AG20443 (cell line): ENCODE measurements at regions not wholly inside any gene's neighbourhood (a gene's known extent, or its start where the extent isn't known, plus 50 kb on each side); places are given as distances from the start of the nearest gene placed in this dataset.

ENCODE experiments used
- DNase-seq: peaks from one replicate; pipeline ENCODE4 v3.0.0; 2012; ENCODE audit warnings: low spot score, mixed read lengths

DNA sequence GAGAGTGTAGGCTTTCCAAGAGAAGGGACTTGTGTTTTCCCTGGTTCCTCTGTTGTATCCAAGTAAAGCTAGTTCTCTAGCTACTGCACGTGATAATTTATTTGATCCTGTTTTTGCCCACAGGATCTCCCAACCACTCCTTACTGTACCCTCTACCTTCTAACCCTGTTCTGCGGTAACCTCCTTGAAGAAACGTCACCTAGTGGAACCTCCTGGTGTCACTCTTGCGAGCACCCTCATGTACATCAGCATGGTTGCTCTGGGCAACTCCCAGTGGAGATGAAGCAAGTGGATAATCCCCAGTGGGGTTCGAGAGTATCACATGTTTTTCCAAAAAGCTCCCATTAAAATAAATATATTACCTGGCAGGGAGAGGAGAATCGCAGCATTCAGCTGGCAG, 108.9 kb upstream of the CLMP start:
- DNase-seq: no peak

DNA sequence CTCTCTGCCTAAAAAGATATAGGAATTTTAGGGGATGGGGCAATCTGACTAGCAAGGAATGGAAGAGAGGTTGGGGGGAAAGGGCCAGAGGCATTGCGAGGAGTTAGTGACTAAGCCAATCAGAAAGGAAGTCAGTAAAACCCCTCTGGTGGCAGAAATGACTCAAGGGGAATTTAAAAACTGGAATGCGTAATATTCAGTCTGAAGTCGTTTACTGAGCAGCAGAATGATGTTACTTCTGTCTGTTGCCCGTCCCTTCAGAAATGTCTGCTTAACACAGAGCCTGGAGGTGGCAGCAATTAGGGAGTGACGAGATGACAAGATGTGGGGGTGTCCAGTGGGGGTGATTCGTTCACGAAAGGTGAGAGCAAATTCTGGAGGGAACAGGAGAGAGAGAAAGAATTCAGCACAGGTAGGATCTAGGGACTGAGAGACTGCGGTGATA, 107.7 kb upstream of the CLMP start:
- peak; percentile 75 for DNase-seq

DNA sequence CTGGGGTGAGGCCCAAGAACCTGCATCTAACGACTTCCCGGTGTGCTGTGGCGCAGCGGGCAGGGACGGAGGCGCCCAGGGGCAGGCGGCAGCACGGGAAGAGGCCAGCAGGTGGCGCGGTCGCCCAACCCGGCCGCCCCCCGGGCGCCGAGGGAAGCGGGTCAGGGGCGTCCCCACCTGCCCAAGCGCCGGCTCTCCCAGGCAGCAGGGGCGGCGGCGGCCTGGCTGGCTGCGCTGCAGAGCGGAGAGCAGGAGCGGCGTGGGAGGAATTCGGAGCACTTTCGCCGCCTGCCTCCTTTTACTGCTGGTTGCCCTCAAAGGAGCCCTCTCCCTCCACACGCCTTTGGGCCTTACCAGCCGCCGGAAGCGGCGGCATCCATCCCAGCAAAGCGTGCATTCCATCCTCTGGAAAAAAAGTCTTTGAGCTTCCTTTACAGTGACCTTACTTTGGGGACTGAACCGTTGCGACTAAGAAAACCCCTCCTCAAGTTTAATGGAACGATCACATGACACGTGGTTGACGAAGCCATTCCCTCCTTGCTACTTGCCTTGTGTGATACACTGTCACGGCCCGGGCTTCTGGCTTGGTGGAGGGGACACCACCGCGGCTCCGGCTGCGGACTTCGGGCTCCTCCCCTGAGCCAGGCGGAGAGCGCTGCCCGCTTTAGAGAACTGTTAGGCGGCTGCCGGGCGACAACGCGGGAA, 106.8 kb upstream of the CLMP start:
- peak; percentile 91 for DNase-seq

DNA sequence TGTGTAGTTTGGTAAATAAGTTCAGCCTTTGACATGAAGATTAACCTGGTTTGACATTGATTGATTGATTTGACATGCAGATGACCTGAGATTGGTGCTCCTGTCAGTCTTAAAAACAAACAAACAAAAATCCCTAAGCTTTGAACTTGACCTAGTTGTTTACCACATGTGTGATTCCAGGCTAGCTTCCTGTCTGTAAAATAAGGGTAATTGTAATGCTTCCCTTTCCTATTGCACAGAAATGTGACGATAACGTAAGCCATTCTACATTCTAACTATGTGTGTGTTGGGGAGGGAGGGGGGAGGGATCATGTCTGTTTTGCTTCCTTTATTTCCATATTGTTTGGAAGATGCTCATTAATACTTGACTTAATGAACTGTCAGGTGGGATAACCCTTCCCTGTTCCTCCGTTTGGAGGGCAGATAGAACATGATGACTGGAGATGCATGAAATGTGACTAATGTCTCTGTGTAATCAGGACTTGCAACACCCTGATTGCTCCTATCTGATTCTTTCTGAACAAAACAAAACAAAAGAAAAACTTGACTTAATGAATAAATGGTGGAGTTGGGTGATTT, 106.1 kb upstream of the CLMP start:
- DNase-seq: no peak

DNA sequence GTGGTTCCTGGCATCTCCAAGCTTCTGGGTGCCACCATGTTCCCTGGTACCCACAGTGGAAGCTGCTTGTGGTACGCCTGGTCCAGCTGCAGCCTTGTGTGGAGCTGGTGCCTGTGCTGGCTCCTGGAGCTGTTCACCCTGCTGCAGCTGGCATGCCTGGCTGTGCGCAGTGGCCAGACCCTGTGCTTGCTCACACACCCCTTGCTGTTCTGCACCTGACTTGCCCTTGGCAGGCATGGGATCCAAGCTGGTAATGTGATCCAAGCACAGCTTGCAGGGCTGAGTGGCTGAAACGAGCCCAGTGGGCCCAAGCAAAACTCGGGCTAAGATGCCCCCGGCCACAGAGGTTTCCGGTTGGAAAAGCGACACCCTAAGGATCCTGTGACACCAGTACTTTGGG, 104.7 kb upstream of the CLMP start:
- DNase-seq: no peak

DNA sequence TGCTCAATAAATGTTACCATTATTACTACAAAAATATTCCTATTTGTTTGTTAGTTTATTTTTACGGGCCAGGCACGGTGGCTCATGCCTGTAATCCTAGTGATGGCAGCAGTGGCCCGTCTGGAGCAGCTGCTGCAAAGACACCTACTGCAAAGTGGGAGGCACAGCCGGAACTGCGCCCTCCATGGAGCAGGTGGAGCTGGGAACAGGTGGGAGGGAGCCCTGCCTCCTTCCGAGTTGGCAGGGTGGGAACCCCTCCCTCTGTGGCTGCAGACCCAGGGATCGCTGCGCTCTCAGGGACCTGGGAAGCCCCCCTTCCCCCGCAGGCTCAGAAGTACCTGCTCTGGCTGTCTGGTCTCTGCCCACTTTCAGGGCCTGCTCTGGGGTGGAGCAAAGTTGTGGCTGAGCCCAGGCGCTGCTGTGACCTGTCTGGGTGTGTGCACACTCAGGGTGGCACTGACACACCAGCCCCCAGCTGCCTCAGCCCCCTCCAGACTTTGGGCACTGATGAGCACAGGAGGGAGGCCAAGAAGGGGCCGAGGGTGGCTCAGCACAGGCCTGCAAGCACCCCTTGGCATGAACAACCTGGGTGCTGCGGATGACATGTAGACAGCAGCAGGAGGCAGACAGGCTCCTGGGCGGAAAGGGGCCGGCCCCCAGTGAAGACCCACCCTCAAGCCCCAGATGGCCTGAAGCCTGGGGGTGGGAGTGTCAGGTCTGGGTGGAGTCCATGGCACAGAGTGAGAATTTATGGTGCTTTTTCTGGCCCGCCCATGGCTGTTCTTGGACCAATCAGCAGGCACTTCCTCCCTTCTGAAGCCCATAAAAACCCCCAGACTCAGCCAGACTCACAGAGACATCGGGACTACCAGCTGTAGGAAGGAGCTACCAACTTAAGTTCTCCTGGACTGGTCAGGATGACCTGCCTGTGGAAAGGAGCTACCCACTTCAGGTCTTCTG, 103.7 kb upstream of the CLMP start:
- no peak for DNase-seq

DNA sequence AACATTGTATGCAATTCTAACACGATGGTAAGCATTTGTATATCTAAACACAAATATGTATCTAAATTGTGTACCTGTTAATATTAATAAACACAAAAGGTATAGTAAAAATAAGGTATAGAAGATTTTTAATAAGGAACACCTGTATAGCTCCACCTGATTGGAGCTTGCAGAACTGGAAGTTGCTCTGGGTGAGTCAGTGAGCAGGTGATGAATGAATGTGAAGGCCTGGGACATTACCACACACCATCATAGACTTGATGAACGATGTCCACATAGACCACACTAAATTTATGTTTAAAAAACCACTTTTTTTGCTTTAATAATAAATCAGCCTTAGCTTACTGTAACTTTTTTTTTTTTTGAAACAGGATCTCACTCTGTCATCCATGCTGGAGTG, 97.6 kb upstream of the CLMP start:
- DNase-seq: no peak

DNA sequence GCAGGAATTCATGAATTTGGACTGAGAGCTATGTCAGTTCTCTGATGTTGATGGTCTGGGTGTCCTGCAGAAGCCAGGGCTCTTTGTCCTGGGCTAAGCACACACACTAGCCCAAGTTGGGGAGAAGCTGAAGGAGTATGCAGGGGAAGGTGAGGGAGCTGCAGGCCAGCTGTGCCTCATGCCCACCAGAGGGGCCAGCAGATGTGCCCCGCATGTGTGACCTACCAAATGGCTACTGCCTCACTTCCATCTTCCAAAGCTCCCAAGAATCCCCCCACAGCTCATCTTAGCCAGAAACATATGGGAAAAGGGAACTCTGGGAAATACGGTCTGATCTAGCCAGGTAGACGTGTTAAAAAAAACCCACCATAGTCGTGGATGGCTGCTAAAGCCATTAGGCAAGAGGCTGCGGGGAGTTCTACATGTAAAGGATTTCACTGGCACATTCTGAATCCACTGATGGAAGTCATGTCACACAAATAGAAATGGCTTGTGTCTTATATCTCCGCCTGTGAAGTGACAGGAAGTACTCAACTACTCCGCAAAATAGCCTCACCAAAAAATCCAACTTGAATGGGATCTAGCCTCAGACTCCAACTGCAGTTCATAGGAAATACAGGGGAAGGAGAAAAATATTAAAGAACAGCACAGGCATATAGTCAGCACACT, 96.3 kb upstream of the CLMP start:
- no peak for DNase-seq

DNA sequence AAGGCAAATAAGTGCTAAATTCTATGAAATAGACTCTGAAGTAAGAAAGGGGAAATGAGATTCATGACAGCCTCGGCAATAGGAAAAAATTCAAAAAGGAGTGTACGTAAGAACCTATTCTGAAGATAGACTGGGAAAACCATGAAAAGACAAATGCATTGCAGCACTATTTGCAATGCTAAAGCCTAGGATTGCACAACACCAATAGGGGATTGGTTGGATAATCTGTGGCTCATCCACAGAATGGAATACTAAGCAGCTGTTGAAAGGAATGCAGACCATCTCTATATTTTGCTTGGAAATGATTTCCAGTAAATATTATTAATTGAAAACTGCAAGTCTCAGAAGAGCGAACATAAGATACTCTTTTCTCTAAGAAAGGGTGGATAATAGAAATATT, 91.7 kb upstream of the CLMP start:
- DNase-seq: peak; percentile 70

DNA sequence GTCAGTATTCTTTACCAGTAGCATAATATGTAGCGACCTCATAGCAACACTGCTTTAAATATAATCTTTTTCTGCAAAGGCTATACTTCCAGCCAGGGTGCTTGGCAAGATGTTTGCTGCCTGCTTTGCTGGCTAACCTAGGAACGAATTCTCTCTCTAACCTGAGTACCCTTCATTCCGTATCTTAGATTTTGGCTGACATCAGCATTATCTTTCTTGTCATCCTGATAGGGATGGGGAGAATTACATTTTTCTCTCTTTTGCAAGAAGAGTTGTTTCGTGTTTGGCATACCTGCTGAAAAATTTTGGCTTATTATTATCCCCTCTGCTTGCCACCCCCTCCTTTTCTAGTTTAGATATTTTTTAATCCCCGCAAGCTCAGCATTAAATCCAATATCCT, 91.2 kb upstream of the CLMP start:
- no peak for DNase-seq

DNA sequence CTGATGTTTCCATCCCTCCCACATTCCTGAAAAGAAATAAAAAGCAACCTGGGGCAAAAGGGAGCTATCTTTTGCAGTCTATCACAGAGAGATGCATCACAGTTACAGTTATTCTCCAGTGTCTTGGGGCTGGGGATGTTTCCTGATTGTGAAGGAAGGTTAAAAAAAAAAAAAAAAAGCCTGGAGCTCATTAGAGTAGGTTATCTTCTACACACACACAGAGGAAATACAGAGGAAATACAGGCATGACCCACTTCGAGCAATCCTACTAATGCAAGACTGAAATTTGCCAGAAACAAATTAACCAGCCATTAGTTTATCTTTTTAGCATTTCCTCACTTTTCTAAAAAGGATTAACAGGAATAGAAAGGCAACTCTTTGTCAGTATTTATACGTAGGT, 89.4 kb upstream of the CLMP start:
- no peak for DNase-seq

DNA sequence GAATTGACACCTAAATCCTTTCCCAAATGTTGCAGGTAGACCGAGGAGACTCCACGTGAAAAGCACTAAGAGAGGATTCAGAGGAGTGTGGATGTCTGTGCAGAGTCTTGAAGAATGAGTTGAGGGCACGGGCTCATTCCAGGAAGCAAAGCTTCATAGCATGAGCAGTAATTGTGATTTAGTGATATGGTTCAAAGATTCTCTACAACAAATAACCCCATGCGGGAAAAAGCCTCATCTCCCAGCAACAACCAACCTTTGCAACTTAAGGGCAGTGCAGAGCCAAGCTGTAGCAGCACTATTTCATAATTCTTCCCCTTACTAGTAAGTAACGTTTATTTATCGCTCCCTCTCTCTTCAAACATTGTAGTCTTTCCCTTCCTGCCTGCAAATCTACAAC, 87.5 kb upstream of the CLMP start:
- no peak for DNase-seq

DNA sequence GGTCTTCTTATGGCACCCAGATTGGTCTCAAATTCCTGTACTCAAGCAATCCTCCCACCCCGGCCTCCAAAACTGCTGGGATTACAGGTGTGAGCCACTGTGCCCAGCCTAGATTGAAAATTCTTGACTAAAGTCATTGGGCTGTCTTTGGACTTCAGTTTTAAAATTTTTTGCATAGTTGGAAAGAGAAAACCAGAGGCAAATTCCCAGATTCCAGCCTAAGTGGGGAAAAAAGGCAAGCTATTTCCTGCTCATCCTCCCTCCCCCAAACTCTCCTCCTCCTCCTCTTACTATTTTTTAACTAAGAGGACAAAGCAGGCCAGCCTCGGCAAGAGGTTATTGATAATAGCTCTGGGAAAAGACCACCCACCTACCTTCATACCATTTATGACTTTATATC, 78.6 kb upstream of the CLMP start:
- DNase-seq: peak; percentile 34

DNA sequence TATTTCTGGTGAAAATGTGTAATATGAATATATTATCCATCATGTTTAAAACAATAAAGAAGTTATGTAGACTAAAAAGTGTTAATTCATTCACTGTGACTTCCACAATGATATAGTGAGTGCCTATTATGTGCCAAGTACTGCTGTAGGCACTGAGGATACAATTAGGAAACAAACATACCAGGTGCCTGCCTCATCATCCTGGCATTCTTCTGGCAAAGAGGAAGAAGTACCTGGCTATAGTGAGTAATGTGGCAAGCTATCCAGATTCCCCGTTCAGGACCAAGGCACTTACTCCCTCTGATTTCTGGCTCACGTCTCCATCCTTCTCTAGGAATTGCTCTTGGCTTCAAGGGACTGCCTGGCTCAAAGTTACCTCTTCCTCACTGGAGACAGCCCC, 77.5 kb upstream of the CLMP start:
- no peak for DNase-seq

DNA sequence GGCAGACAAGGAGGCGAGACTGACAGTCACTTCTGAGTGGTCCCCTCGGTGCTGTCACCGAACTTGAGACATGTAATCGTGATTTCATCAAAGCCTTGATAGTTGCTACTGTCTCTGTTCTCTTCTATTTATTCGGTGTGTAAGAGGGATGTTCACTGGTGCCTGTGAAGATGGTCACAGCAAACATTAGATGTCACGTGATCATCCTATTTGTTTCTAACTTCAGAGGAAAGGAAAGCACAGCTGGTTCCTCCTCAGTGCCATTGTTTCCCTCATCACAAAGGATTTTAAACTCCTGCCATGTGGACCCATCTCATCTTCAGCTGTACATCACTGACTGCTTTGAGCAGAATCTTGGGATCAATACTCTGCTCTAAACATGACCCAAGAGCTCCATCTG, 73.1 kb upstream of the CLMP start:
- DNase-seq: no peak

DNA sequence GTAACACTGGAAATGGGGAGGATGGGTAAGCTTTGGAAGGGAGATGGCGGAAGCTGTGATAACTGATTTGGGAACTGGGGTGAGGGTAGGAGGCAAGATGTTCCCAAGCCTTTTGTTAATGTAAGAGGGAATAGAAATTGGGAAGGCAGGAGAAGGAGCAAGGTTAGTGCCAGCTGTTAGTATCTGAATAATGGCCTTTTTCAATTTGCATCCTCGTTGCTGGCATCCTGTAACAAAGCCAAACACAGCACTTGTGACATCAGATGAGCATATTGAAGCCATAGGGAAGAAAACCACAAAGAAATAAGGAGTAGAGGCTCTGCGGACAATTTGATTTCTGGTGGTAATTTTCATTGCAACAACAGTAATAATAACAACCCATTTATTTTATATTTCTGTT, 70.9 kb upstream of the CLMP start:
- no peak for DNase-seq

DNA sequence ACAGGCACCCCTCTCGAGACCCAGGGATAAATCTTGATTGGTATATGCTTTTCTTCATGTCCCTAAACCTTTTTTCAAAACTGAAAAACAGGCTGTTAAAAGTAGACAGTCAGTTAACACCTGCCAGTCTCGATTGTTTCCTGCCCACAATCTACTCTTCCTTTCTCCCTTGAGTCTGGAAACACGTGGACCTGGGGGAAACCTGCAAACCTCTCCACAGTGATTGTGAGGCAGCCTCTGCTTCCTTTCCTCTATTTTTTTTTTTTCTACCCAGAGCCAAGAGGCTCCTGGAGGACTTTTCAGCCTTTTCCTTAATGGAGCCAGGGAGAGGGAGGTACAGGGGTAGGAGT, 69.4 kb upstream of the CLMP start:
- DNase-seq: no peak

DNA sequence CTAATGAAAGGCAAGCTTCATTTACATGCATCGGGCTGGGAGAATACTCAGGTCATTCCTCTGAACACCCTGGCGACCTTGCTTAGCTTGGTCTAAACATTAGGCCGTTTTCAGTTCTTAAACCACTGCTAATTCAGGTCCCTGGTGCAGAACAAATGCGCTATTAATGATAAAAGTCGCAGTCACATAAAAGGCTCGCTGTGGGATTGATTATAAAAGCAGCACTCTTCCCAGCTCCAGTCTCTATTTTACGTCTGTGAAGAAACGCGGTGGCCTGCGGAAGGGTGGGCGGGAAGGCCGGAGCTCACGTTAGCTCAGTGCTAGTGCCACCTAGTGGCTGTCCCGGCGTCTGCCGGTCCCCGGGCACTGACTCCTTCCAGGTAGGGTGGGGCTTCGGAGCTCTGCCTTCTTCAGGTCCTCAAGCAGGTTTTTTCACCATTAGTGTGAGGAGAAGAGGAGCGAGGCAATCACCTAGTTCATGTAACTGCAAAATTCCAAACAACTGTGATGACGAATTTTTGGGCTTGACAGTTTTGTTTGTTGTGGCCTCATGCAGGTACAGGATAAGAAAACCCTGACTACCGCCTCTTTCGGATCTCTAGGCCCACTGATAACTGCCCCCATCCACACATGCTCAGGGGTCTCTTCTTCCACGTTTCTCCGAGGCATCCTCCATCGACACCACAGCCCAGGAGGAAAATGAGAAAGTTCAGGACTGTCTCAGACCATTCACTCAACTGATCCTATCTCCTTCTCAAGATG, 66.5 kb upstream of the CLMP start:
- DNase-seq: peak; percentile 89

DNA sequence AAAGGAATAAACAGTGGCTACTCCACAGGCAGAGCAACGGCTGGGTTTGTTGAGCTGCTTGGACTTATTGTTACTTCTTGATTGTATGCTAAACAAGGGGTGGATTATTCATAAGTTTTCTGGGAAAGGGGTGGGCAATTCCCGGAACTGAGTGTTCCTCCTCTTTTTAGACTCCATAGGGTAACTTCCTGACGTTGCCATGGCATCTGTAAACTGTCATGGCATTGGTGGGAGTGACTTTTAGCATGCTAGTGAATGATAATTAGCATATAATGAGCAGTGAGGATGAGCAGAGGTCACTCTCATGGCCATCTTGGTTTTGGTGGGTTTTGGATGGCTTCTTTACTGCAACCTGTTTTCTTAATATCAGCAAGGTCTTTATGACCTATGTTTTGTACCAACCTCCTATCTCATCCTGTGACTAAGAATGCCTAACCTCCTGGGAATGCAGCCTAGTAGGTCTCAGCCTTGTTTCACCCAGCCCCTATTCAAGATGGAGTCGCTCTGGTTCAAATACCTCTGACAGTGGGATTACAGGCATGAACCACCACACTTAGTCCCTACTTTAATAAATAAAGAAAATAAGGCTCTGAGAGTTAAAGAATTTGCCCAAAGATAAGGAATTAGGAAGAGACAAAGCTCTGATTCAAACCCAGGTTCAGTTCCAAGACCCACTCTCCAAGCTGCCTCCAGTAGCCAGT, 65.6 kb upstream of the CLMP start:
- DNase-seq: no peak

DNA sequence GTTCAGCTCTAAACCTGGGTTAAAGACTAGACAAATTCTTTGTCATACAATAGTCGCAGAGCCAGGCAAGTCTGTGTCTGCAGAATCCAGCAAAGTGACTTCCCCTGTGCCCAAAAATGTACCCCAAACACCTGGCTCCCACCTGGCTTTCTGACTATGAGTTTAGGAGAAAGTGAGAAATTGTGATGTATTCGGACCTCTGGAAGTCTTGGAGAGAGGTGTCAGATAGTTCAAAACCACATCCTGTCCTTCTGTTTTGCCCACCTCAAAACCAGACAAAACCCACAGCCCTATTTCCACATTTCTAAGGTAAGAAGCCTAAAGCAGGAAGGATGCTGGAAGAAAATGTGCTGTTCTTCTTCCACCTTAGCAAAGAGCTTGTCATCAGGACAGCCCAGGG, 63.8 kb upstream of the CLMP start:
- DNase-seq: no peak

DNA sequence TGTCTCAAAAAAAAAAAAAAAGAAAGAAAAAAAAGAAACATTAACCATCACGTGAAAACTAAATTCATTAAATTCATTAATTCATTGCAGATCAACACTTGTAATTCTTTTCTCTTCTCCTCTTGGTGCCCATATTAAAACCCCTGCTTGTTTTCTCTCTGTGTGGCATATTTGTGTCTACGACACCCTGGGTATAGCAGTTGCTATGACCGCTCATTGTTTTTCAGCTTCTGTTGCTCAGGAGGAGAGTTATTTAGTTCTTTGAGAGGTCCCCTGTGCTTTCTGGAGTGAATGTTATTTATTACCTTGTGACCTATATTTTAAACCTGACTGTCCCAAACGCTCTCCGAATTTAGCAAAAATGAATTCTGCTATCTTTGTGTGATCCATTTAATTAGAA, 62.3 kb upstream of the CLMP start:
- DNase-seq: no peak
